HG02938 (cell line): ENCODE measurements at regions not wholly inside any gene's neighbourhood (a gene's known extent, or its start where the extent isn't known, plus 50 kb on each side); places are given as distances from the start of the nearest gene placed in this dataset.
A peak's percentile ranks its signal among the peaks of the same experiment; 100 is the strongest.
"Not testable (repeated sequence)": the region's sequence is repeated elsewhere in the genome, so short reads cannot be mapped to it uniquely, and the experiment has no call there.

Source experiments
- ATAC-seq: cut with Tn5 transposase; IDR thresholded peaks from one replicate; pipeline ENCODE4 v1.9.1; 2021; ENCODE audit warnings: mild to moderate bottlenecking, moderate library complexity; ENCODE audit not compliant: unreplicated experiment

GRCh38 chr2:215889240-215889969, 123.9 kb downstream of the MREG start:
- not testable (repeated sequence) for ATAC-seq

GRCh38 chr2:215888680-215889079, 124.7 kb downstream of the MREG start:
- ATAC-seq = no peak

DNA sequence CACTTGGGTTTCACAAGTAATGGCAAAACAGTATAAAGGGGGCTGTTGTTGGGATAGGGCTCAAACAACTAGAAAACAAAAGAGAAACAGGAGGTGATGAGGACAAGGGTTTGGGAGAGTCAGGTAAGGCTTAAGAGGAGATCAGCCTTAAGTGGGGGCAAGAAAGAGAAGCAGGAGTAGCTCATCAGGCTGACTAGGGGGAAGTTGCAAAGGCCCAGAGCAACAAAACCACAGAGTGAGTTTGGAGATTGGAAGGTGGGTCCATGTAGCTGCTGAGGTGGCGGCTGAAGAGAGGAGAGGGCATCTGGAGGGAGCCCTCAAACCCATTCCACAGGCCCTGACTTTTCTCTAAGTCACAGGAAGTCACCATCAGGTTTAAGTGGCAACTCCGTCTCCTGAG, 126.0 kb downstream of the MREG start:
- ATAC-seq = no peak

- no peak for ATAC-seq
These were observed 127.3 kb downstream of the MREG start for GRCh38 chr2:215886022-215886421.

DNA sequence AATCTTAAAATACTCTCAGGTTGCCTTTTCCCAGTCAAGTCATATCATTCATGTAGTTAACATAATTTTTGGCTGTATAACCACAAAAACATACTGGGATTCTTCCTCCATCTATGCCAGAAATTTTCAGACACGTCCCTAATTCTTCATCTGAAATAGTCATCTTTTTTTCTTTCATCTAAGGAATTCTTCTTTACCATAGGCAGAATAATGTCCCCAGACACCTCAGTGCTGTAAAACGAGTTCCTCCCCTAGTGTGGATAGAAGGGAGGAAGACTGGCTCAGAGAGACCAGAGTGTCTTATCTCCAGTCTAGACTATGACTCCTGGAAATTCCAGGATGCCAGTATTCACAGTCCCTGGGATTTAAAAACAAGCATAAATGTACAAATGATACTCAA, 127.8 kb downstream of the MREG start:
- no peak for ATAC-seq

DNA sequence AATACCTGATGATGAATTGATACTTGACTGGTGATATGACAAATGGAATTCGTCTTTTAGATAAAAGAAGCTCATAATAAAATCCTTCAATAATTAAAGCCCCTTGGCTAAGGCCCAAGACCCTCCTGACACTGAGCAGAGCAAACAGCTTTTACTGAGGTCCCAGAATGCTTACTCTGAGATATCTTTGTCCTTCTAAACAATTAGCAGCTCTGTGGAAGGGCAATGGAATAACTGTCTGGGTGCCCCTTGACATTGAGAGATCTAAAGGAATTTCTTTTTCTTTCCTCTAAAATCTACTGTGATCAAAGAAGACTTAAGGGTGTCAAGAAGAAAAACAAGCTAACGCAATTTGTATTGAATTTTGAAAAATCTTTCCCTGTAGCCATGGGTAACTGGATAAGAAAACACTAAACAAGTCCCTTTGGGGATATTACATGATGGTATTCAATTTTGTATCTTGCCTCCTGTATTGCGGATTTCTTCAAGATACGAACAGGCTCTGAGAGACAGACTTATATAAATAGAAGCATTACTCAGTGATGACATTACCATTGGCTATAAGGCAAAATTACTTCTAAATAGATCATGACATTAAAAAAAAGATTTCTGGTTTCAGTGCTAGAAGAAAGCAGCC, 128.8 kb downstream of the MREG start:
- ATAC-seq = no peak

GRCh38 chr2:215883799-215884198, 129.6 kb downstream of the MREG start:
- ATAC-seq = peak; percentile 60

GRCh38 chr2:215882689-215883088, 130.7 kb downstream of the MREG start:
- no peak for ATAC-seq

GRCh38 chr2:215881582-215881981, 131.8 kb downstream of the MREG start:
- no peak for ATAC-seq

DNA sequence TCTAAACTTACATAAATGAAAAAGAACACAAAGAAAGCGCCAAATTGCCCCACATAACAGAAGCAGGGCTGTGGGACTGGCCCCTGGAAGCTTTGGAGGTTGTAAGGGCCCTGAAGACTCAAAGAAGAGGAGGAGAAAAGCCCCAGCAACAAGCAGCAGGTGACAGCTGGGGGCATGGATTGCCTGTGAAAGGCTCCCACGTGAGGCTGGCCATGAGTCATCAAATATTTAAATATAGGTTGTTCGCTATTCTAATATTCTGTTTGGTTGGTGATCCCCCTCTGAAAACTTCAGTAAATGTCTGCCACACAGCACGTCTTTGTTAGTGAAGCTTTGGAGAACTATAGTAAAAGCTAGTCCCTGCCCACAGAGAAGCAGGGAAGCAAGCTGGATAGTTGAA, 132.4 kb downstream of the MREG start:
- peak; percentile 57 for ATAC-seq

GRCh38 chr2:215879977-215880940, 133.1 kb downstream of the MREG start:
- ATAC-seq = no peak

GRCh38 chr2:215879331-215879730, 134.0 kb downstream of the MREG start:
- ATAC-seq = no peak

DNA sequence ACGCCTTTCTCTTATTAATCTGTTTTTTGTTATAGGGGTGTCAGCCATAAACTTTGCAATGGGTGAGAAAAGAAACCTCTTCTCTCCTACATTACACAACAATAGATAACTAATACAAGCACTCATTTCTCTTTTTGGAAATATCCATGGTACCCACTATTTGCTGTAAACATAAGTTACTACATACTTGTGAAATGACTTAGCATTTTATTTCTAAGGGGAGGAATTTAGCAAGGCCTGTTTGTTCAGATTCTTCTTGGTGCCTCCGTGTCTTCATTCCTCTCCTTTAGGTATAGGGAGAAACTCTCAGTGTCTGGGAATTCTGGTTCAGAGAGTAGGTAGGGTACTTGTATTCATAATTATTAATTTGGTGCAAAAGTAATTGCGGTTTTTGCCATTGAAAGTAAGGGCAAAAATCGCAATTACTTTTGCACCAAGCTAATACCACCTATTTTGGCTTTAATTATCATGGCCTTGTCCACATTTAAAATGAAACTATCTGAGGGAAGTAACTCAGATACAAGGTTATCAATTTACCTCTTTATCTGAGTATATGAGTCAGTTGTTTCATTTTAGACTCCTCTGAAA, 134.8 kb downstream of the MREG start:
- peak; percentile 37 for ATAC-seq

DNA sequence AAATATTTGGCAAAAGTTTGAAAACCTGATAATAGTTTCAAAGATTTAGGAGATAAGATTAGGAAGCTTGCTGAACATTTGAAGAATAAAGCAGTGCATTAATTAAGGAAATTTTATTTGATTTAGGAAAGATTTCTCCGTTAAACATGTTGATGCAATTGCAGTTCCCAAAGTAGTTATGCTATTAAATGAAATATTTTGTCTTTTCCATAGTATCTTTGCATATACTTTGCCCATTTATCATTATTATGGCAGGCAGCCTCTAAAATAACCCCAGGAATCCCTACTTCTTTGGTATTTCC, 136.5 kb downstream of the MREG start:
- ATAC-seq = no peak

DNA sequence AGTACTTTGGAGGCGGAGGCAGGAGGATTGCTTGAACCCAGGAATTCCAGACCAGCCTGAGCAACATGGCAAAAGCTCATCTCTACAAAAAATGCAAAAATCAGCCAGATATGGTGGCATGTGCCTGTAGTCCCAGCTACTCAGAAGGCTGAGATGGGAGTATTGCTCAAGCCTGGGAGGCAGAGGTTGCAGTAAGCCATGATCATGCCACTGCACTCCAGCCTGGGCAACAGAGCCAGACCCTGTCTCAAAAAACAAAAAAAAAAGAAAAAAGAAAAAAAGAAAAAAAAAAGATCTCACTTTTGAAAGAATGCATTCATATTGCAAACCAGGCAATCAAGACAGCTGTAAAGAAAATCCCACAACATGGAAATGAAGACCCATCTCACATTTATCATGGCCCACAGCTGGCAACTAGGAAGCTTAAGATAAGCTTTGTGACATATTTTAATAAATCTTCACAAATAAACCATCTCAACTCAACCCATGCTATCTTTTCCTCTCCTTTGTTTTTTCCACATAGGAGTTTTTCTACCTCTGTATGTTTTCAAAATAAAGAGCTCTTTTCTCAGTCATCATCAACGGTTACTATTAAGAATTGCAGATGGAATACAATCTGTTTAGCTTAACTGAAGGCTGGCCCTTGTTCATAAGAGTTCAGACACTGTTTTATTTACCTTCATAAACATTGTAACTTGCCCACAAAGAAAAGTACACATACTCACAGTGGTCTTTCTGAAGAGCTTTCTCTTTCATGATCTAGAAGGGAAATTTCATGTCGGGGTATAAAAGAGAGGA, 137.0 kb downstream of the MREG start:
- no peak for ATAC-seq

DNA sequence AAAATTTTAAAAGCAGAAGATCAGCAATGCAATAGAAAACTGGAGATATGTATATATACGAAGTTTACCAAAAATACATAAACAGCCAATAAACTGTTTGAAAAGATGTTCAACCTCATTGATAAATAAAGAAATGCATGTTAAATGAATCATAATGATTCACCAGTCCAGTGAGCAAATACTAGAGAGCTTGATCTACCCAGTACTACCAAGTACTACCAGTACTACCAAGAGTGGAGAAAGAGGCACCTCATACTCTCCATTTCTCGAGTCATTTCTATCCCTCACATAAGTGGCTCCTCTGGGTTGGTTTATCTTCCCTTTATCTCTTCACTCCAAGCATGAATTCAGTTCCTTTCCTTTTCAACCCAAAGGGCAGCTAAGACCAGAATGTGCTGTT, 138.9 kb downstream of the MREG start:
- no peak for ATAC-seq

GRCh38 chr2:215870986-215871385, 142.4 kb downstream of the MREG start:
- ATAC-seq = no peak

DNA sequence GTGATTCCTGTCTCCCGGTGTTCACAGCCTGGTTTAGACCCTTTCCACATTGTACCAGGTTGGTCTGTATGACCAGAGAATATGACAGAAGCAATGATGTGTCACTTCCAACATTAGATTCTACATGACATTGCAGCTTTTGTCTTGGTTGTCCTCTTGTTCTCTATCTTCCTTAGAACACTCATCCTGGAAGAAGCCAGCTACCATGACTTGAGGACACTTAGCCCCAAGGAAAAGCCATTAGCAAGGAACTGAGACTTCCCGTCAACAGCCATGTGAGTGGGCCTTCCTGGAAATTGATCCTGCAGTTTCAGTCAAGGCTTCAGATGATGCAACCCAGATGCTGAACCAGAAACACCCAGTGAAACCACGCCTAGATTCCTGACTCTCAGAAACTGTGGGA, 143.3 kb downstream of the MREG start:
- no peak for ATAC-seq

GRCh38 chr2:215868846-215869543, 144.4 kb downstream of the MREG start:
- ATAC-seq = no peak

DNA sequence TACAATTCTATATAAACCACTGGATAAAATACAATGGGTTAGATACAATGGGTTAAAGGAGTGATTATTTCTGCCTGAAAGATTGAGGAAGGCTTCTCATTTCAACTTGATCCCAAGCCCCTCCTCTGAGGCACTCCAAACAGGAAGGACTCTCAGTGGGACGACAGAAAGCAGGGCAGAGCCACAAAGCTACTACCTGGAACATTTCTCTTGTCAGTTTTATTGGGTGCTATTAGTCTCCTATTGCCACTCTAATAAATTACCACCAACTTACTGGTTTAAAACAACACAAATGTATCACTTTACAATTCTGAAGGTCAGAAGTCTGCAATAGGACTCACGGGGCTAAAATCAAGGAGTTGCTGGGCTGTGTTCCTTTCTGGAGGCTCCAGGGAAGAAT, 146.7 kb downstream of the MREG start:
- ATAC-seq = no peak
